Fibroblast of the conjunctiva (primary cell): ENCODE measurements at regions not wholly inside any gene's neighbourhood (a gene's known extent, or its start where the extent isn't known, plus 50 kb on each side); places are given as distances from the start of the nearest gene placed in this dataset.
"Not testable (repeated sequence)": the region's sequence is repeated elsewhere in the genome, so short reads cannot be mapped to it uniquely, and the experiment has no call there.

Experiments used
- DNase-seq: peaks from one replicate; pipeline ENCODE4 v3.0.0-alpha.2; 2010; ENCODE audit warnings: low read depth

GRCh38 chr12:7591531-7591930 is 74.2 kb downstream of the APOBEC1 start:
- DNase-seq = no peak

- not testable (repeated sequence) for DNase-seq
Measured at GRCh38 chr12:7590085-7590484, 75.6 kb downstream of the APOBEC1 start.

- peak; percentile 12 for DNase-seq
Measured at GRCh38 chr12:7588742-7589329, 76.9 kb downstream of the APOBEC1 start.

GRCh38 chr12:7584137-7584536 is 80.6 kb upstream of the CD163 start:
- DNase-seq = not testable (repeated sequence)

GRCh38 chr12:7583471-7583870 is 79.9 kb upstream of the CD163 start:
- DNase-seq = no peak

- DNase-seq = no peak
Measured at GRCh38 chr12:7582796-7583195, 79.2 kb upstream of the CD163 start.

GRCh38 chr12:7581625-7582024 is 78.0 kb upstream of the CD163 start:
- DNase-seq = no peak

GRCh38 chr12:7581046-7581445 is 77.5 kb upstream of the CD163 start:
- DNase-seq = no peak

- no peak for DNase-seq
Measured at GRCh38 chr12:7571257-7571656, 67.7 kb upstream of the CD163 start.

- no peak for DNase-seq
Measured at GRCh38 chr12:7557227-7557626, 53.6 kb upstream of the CD163 start.

- DNase-seq = peak; percentile 48
Measured at GRCh38 chr12:7555752-7556151, 52.2 kb upstream of the CD163 start.

- not testable (repeated sequence) for DNase-seq
Measured at GRCh38 chr12:7554831-7555230, 51.3 kb upstream of the CD163 start.
